HL-60 (cell line): ENCODE measurements at regions not wholly inside any gene's neighbourhood (a gene's known extent, or its start where the extent isn't known, plus 50 kb on each side); places are given as distances from the start of the nearest gene placed in this dataset.

ENCODE experiments used
- CTCF ChIP-seq: IDR thresholded peaks from one replicate; pipeline ENCODE4 v1.5.1; 2011; ENCODE audit warnings: low read length, control low read depth, inconsistent platforms; ENCODE audit not compliant: insufficient read depth
- GABPA ChIP-seq: IDR thresholded peaks from 2 replicates; pipeline ENCODE4 v1.6.1; 2012; ENCODE audit warnings: low read depth
- REST ChIP-seq: IDR thresholded peaks from 2 replicates; pipeline ENCODE4 v1.6.1; 2012; ENCODE audit warnings: low read depth; ENCODE audit not compliant: insufficient replicate concordance

GRCh38 chr6:11322252-11322885 lies 89.9 kb upstream of the NEDD9 start:
- TF ChIP-seq CTCF = no peak
- no peak for TF ChIP-seq GABPA
- no peak for TF ChIP-seq REST
